ENCODE measurements at regions not wholly inside any gene's neighbourhood (a gene's known extent, or its start where the extent isn't known, plus 50 kb on each side); places are given as distances from the start of the nearest gene placed in this dataset.

GRCh38 chr12:11486623-11487444 is 91.5 kb upstream of the PRB2 start (continued):
- TF ChIP-seq USF2 (IDR thresholded peaks at IDR 0.05; ENCODE audit: low read depth, low read length) (no peak), POLR2A (IDR thresholded peaks at IDR 0.05; ENCODE audit: low read depth, low read length) (no peak)

DNA sequence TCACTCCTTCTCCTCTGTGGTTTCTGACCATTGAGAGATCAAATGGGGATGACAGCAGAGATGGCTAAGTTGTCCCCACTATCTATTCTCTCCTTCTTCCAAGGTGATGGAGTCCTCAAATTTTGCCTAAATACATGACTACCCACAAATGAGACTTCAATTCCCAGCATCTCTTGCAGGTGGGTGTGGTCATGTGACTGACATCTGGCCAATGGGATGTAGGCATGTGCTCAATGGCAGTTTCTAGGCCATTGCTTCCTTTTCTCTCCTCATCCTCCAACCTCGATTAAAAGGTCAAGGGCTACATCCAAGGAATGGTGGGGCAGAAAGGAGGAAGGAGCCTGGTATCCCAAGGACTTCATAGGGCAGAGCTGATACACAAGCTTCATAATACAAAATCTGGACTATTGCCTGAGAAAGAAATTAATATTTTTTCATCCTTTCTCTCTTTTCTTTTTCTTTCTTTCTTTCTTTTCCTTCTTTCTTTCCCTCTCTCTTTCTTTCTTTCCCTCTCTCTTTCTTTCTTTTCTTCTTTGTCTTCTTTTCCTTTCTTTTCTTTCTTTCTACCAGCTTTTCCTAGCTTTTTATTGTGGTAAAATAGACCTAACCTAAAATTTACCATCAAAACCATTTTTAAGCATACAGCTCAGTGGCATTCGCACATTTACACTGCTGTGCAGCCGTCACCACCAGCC is 100.9 kb upstream of the PRB2 start:
- Histone ChIP-seq H3K27me3 (ENCODE audit: control insufficient read depth, insufficient read depth, low read length) (peaks cover 3% of the 10 kb centered on the region; the same call in 1 of the 2 replicates), H3K4me1 (ENCODE audit: control insufficient read depth, insufficient read depth, low read length) (no peaks in the 10 kb centered on the region), H3K4ac (ENCODE audit: low read depth, low read length) (no peak overlapping the region), H2AK5ac (ENCODE audit: low read depth, low read length) (no peak overlapping the region), H3K36me3 (ENCODE audit: control insufficient read depth, insufficient read depth, low read length) (no peaks in the 10 kb centered on the region), H3K4me3 (ENCODE audit: insufficient read depth, low read depth, low read length) (no peak overlapping the region), H2BK15ac (ENCODE audit: low read depth, low read length) (no peak overlapping the region), H3K9me3 (ENCODE audit: control insufficient read depth, insufficient read depth, low read length) (no peaks in the 10 kb centered on the region), H4K20me1 (ENCODE audit: insufficient read depth, low read length) (no peaks in the 10 kb centered on the region), H3K27ac (ENCODE audit: insufficient read depth, low read length) (no peak overlapping the region), H3K56ac (ENCODE audit: extremely low read depth, insufficient read depth, low read length) (no peak overlapping the region), H3K9me1 (ENCODE audit: insufficient read depth, low read length) (no peaks in the 10 kb centered on the region), H3K79me1 (ENCODE audit: low read depth in 1 of 2, low read length in 2 of 2) (no peaks in the 10 kb centered on the region), H2AFZ (replicated peaks; ENCODE audit: low read length, poor library complexity) (no peak overlapping the region), H4K91ac (ENCODE audit: insufficient read depth, low read depth, low read length) (no peak overlapping the region), H3K9ac (ENCODE audit: low read depth, low read length) (no peak overlapping the region), H3K4me2 (ENCODE audit: low read depth, low read length) (no peak overlapping the region), H4K8ac (ENCODE audit: low read depth in 2 of 2, low read length in 2 of 2) (no peak overlapping the region), H2BK5ac (ENCODE audit: low read depth, low read length, poor library complexity, severe bottlenecking) (no peak overlapping the region), H2BK20ac (ENCODE audit: low read depth, low read length) (no peak overlapping the region), H4K5ac (ENCODE audit: low read depth, low read length) (no peak overlapping the region), H3K23ac (ENCODE audit: low read depth, low read length) (no peak overlapping the region), H3K14ac (replicated peaks; ENCODE audit: low read depth, low read length) (no peak overlapping the region), H3K18ac (ENCODE audit: low read depth, low read length) (no peak overlapping the region), H2BK120ac (ENCODE audit: low read depth, low read length) (no peak overlapping the region), H2AK9ac (replicated peaks; ENCODE audit: low read depth, low read length, poor library complexity) (no peak overlapping the region)
- in situ Hi-C loops (cut with MboI; ENCODE audit: low sequenced_read_pairs), result no loop called here
- dilution Hi-C loops (cut with HindIII; ENCODE audit: low sequenced_read_pairs, unreplicated experiment), result no loop called here
- ChIA-PET POLR2A (ENCODE audit: unreplicated experiment) (no interaction called here), CTCF (interaction anchor here (0.7 kb wide), 1 partner anchor 1254 kb away, joined by 5 read pairs; no protein-coding TSS in a partner anchor)
- no peak for TF ChIP-seq POLR2A (IDR thresholded peaks at IDR 0.05; ENCODE audit: low read depth, low read length)
- no peak for TF ChIP-seq MXI1 (IDR thresholded peaks at IDR 0.05; ENCODE audit: borderline replicate concordance, low read depth, low read length)
- no peak for TF ChIP-seq NFE2L2 (IDR thresholded peaks at IDR 0.05; ENCODE audit: low read depth, low read length)
- TF ChIP-seq MAFK (IDR thresholded peaks at IDR 0.05; ENCODE audit: low read depth, low read length), result no peak
- TF ChIP-seq SMC3 (IDR thresholded peaks at IDR 0.05; ENCODE audit: low read depth, low read length), result no peak
- TF ChIP-seq ELK1 (IDR thresholded peaks at IDR 0.05; ENCODE audit: borderline replicate concordance, low read depth, low read length), result no peak
- intact Hi-C loops (cut with micrococcal nuclease), result no loop called here
- ATAC-seq (ENCODE audit: low read depth) (no peak), DNase-seq (no peak)
- no TSS peak for BruUV-seq (replicated peaks)
- 60% methylated on average over 2 of the region's 3 CpGs; no CpG with 5 or more reads in 1 of the 2 experiments for WGBS, 2 experiments (ENCODE audit: extremely low coverage in 2 of 2, insufficient read length in 1 of 2)
